ENCODE measurements at regions not wholly inside any gene's neighbourhood (a gene's known extent, or its start where the extent isn't known, plus 50 kb on each side); places are given as distances from the start of the nearest gene placed in this dataset.

- TF ChIP-seq POLR2A (IDR thresholded peaks at IDR 0.05), result no peak
- no peak for TF ChIP-seq CTCF (IDR thresholded peaks at IDR 0.05)
These were observed 78.6 kb upstream of the CLMP start for GRCh38 chr11:123273616-123274015.

Data from esophagus squamous epithelium (tissue), 4 donors.